ENCODE measurements at regions not wholly inside any gene's neighbourhood (a gene's known extent, or its start where the extent isn't known, plus 50 kb on each side); places are given as distances from the start of the nearest gene placed in this dataset.

- TF ChIP-seq CTCF (IDR thresholded peaks at IDR 0.05 in 4 of 5, conservative IDR thresholded peaks at IDR 0.05 in 1 of 5) (no peak), POLR2A (IDR thresholded peaks at IDR 0.05) (no peak)
These were observed 550.4 kb downstream of the TCERG1L start for GRCh38 chr10:130761032-130761575.
